ENCODE measurements at regions not wholly inside any gene's neighbourhood (a gene's known extent, or its start where the extent isn't known, plus 50 kb on each side); places are given as distances from the start of the nearest gene placed in this dataset.
"Not testable (repeated sequence)": the region's sequence is repeated elsewhere in the genome, so short reads cannot be mapped to it uniquely, and the experiment has no call there.

DNA sequence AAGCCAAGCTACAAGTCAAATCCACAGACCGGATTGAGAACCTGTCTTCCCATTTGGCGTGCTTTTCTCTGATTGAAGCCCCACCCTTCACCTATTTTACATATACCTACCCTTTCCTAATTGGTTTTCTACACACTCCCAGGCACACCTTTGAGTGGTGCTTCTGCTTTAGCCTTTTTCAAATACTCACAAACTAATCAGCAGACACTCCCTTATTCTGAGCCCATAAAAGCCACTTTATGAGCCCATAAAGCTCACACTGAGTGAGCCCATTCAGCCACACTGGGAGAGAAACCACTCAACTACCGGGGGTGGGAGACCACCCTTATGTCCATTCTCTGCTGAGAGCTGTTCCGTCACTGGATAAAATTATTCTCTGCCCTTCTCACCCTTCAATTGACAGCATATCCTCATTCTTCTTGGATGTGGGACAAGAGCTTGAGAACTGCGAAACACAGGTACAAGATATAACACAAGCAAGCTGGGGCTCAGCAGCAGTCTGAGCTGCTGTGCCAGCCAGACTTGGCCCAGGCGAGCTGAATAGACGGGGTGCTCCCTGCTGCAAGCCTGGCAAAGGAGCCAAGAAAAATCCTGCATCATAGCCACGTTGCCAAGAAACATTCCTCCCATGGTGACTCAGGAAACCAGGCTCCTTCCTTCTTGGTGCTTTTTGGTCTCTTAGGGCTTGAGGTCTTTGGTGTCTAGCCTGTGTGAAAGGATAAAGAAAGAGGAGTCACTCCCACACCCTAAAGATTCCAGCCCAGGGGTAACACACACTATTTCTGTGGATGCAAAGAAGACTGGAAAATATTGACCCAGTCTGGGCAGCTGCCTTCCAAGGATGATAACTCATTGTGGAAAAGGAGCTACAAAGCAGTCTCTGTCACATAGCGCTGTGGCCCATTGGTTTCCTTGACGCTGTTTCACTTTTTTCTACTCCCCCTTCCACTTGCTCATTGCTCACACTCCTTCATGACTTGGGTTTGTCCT is 609.7 kb downstream of the MCTP2 start:
- DNase-seq (ENCODE audit: low read depth in 2 of 2): no peak

- no peak for DNase-seq (ENCODE audit: low read depth in 2 of 2)
Measured at GRCh38 chr15:94843060-94843459, 611.7 kb downstream of the MCTP2 start.

GRCh38 chr15:94844198-94844537 is 612.8 kb downstream of the MCTP2 start:
- no peak for DNase-seq (ENCODE audit: low read depth in 2 of 2)

- no peak for DNase-seq (ENCODE audit: low read depth in 2 of 2)
Measured at GRCh38 chr15:94844538-94845389, 613.4 kb downstream of the MCTP2 start.

GRCh38 chr15:94845390-94845716 is 614.0 kb downstream of the MCTP2 start:
- DNase-seq (ENCODE audit: low read depth in 2 of 2): no peak

- DNase-seq (ENCODE audit: low read depth in 2 of 2): no peak
Measured at GRCh38 chr15:94847325-94847724, 616.0 kb downstream of the MCTP2 start.

- DNase-seq (ENCODE audit: low read depth in 2 of 2): no peak
Measured at GRCh38 chr15:94848054-94848453, 616.7 kb downstream of the MCTP2 start.

- DNase-seq (ENCODE audit: low read depth in 2 of 2): no peak
Measured at GRCh38 chr15:94855018-94855408, 623.7 kb downstream of the MCTP2 start.

DNA sequence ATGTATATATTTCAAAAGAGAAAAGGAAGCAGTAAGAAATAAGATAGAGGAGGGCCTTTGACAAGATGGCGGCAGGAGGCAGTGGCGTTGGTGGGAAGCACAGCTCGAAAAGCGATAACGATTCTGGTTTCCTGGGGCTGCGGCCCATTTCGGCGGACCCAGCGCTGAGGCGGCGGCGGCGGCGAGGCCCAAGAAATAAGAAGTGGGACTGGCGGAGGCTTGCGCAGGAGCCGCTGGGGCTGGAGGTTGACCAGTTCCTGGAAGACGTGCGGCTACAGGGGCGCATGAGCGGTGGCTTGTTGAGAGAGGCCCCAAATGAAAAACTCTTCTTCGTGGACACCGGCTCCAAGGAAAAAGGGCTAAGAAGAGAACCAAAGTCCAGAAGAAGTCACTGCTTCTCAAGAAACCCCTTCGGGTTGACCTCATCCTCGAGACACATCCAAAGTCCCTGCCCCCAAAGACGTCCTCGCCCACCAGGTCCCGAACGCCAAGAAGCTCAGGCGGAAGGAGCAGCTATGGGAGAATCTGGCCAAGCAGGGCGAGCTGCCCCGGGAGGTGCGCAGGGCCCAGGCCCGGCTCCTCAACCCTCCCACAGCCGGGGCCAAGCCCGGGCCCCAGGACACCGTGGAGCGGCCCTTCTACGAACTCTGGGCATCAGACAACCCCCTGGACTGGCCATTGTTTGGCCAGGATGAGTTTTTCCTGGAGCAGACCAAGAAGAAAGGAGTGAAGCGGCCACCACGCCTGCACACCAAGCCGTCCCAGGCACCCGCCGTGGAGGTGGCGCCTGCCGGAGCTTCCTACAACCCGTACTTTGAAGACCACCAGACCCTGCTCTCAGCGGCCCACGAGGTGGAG is 624.3 kb downstream of the MCTP2 start:
- no peak for DNase-seq (ENCODE audit: low read depth in 2 of 2)

DNA sequence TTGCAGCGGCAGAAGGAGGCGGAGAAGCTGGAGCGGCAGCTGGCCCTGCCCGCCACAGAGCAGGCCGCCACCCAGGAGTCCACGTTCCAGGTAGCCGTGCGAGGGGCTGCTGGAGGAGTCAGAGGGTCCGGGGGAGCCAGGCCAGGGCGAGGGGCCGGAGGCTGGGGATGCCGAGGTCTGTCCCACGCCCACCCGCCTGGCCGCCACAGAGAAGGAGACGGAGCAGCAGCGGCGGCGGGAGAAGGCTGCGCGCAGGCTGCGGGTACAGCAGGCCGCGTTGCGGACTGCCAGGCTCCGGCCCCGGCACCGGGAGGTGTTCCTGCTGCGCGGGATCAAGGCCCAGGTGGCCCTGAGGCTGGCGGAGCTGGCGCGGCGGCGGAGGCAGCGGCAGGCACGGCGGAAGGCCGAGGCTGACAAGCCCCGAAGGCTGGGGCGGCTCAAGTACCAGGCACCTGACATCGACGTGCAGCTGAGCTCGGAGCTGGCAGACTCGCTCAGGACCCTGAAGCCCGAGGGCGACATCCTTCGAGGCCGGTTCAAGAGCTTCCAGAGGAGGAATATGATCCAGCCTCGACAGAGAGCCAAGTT is 625.0 kb downstream of the MCTP2 start:
- DNase-seq (ENCODE audit: low read depth in 2 of 2): no peak

GRCh38 chr15:94857466-94857865 is 626.1 kb downstream of the MCTP2 start:
- no peak for DNase-seq (ENCODE audit: low read depth in 2 of 2)

DNA sequence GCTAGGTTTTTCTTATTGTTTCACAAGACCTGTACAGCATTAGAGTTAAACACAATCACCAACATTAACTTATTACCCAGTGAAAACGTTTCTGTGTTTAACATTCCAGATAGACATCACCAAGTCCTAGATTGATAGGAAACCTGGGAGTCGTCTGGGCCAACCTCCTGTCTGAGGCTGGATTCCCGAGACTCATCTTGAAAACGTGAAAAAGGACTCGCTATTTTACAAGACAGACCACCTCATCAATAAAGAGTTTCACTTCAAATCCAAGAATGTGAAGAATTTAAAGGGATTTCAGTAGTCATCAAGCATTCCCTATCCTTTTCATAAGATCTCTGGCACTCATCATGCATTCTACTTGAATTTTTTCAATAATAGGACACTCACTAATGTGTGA is 626.6 kb downstream of the MCTP2 start:
- no peak for DNase-seq (ENCODE audit: low read depth in 2 of 2)

- no peak for DNase-seq (ENCODE audit: low read depth in 2 of 2)
Measured at GRCh38 chr15:94858449-94858848, 627.1 kb downstream of the MCTP2 start.

GRCh38 chr15:94858920-94859319 is 627.6 kb downstream of the MCTP2 start:
- DNase-seq (ENCODE audit: low read depth in 2 of 2): no peak

- no peak for DNase-seq (ENCODE audit: low read depth in 2 of 2)
Measured at GRCh38 chr15:94864600-94864999, 633.2 kb downstream of the MCTP2 start.

DNA sequence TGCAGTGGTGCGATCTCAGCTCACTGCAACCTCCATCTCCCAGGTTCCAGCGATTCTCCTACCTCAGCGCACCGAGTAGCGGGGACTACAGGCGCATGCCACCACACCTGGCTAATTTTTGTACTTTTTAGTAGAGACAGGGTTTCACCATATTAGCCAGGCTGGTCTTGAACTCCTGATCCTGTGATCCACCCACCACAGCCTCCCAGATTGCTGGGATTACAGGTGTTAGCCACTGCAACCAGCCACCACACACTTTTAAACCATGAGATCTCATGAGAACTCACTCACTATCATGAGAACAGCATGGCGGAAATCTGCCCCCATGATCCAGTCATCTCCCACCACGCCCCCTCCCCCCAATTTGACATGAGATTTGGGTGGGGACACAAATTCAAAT is 636.9 kb downstream of the MCTP2 start:
- DNase-seq (ENCODE audit: low read depth in 2 of 2): not testable (repeated sequence)

GRCh38 chr15:94875550-94875949 is 644.2 kb downstream of the MCTP2 start:
- DNase-seq (ENCODE audit: low read depth in 2 of 2): no peak

- DNase-seq (ENCODE audit: low read depth in 2 of 2): no peak
Measured at GRCh38 chr15:94877833-94878232, 646.5 kb downstream of the MCTP2 start.

DNA sequence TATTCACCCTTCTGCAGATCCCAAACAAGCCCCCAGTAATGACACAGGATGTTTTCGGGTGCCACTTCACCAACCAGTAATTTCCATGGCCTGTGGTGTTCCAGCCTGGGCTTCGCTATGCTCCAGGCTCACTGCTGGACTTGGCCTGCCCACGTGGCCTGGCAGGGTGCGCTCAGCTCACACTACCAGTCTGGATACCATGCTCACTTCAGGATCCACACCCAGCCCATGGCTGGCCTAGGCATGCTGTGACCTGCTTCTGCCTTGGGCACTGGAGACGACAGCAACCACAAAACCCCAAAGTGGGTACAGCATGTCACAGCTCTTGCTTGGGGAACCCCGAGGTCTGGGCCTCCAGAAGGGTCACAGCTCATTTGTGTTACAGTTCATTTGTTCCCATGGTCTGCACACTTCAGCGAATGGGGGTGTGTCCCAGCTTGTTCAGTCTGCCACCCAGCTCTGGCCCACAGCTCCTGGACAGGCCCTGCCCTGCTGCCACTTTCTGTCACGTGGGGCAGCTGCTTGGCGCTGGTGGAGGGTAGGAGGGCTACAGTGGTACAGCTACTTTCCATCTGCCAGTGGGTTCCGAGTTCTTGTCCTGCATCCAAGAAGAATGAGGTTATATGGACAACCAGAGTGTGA is 650.8 kb downstream of the MCTP2 start:
- DNase-seq (ENCODE audit: low read depth in 2 of 2): no peak

- DNase-seq (ENCODE audit: low read depth in 2 of 2): no peak
Measured at GRCh38 chr15:94887391-94887790, 656.0 kb downstream of the MCTP2 start.

DNA sequence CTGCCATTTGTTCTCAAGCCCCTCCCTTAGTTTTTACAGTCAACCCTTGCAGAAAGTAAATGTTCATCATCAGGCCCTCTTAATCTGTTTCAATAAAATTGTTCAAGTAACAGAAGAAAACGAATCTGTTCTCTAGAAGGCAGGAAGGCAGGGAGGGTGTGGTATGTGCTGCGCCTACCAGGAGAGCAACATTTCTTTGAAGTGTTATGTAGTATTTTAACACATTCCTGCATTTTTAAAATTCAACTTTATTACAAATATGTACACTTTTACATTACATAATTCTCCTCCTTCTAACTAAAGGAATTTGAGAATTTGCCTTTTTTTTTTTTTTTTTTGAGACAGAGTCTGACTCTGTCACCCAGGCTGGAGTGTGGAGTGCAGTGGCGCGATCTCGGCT is 657.8 kb downstream of the MCTP2 start:
- DNase-seq (ENCODE audit: low read depth in 2 of 2): no peak

Measured in activated CD4-positive, alpha-beta T cell treated with anti-CD3 and anti-CD28 coated beads for 24 hours (primary cell).